PC-9 (cell line): ENCODE measurements at regions not wholly inside any gene's neighbourhood (a gene's known extent, or its start where the extent isn't known, plus 50 kb on each side); places are given as distances from the start of the nearest gene placed in this dataset.

Source experiments
- BruUV-seq: library from RNA; stranded (reverse); fragments of 400-500 nt; replicated peaks from 2 replicates; lab custom pipeline; 2021; lab: Mats Ljungman, UMichigan
- CTCF ChIA-PET: fragments of 300-600 bp; sonication (Branson Sonifier 250); formaldehyde crosslinking; loops from one replicate; lab custom pipeline; 2022; ENCODE audit warnings: antibody characterized with exemption; lab: Charles Lee
- POLR2A ChIA-PET: fragments of 300-600 bp; sonication (Branson Sonifier 250); formaldehyde crosslinking; loops from one replicate; lab custom pipeline; 2022; ENCODE audit warnings: antibody characterized with exemption; ENCODE audit not compliant: unreplicated experiment; lab: Charles Lee
- DNase-seq, 2 experiments: peaks; one replicate each; pipeline versions ENCODE4 v3.0.0 to v3.0.0-alpha.2; 2015 to 2022; ENCODE audit warnings: mixed read lengths in 1 of 2
- H2AFZ ChIP-seq: fragments of 200-600 bp; sonication (generic); 2 replicates; pipeline ENCODE4 v1.8.1; 2017; ENCODE audit warnings: antibody characterized with exemption
- H3F3A ChIP-seq: fragments of 200-600 bp; sonication (generic); 2 replicates; pipeline ENCODE4 v1.8.1; 2017; ENCODE audit warnings: antibody characterized with exemption, mild to moderate bottlenecking, low read depth; ENCODE audit not compliant: insufficient read depth
- H3K27ac ChIP-seq: fragments of 200-600 bp; sonication (generic); 2 replicates; pipeline ENCODE4 v1.6.1; 2016; ENCODE audit warnings: mixed run types
- H3K27me3 ChIP-seq: fragments of 200-600 bp; sonication (generic); 2 replicates; pipeline ENCODE4 v1.6.1; 2016; ENCODE audit warnings: low read depth, mixed run types; ENCODE audit not compliant: insufficient read depth
- H3K36me3 ChIP-seq: fragments of 200-600 bp; sonication (generic); 2 replicates; pipeline ENCODE4 v1.6.1; 2016; ENCODE audit warnings: low read depth, mixed run types
- H3K4me1 ChIP-seq: fragments of 200-600 bp; sonication (generic); replicated peaks from 2 replicates; pipeline ENCODE4 v1.6.1; 2016; ENCODE audit warnings: mixed run types; ENCODE audit not compliant: insufficient read depth
- H3K4me2 ChIP-seq: fragments of 200-600 bp; sonication (generic); 2 replicates; pipeline ENCODE4 v1.6.1; 2017; ENCODE audit warnings: mixed run types
- H3K4me3 ChIP-seq: fragments of 200-600 bp; sonication (generic); 2 replicates; pipeline ENCODE4 v1.6.1; 2016; ENCODE audit warnings: mixed run types
- H3K79me2 ChIP-seq: fragments of 200-600 bp; sonication (generic); 2 replicates; pipeline ENCODE4 v1.6.1; 2017; ENCODE audit warnings: low read depth, mixed run types
- H3K9me2 ChIP-seq: fragments of 200-600 bp; sonication (generic); 2 replicates; pipeline ENCODE4 v1.8.1; 2017; ENCODE audit warnings: mild to moderate bottlenecking; ENCODE audit not compliant: insufficient read depth
- H3K9me3 ChIP-seq: fragments of 200-600 bp; sonication (generic); 2 replicates; pipeline ENCODE4 v1.8.1; 2016; ENCODE audit warnings: low read depth; ENCODE audit not compliant: insufficient read depth
- H4K20me1 ChIP-seq: fragments of 200-600 bp; sonication (generic); 2 replicates; pipeline ENCODE4 v1.8.1; 2017; ENCODE audit not compliant: insufficient read depth
- CTCF ChIP-seq: fragments of 200-600 bp; sonication (generic); conservative IDR thresholded peaks from 2 replicates; pipeline ENCODE4 v1.6.1; 2017; ENCODE audit warnings: mixed run types, antibody characterized with exemption, mild to moderate bottlenecking, moderate library complexity
- EZH2 ChIP-seq: fragments of 200-600 bp; sonication (generic); IDR thresholded peaks from 2 replicates; pipeline ENCODE4 v1.8.0; 2017; ENCODE audit warnings: antibody characterized with exemption, low read depth
- intact Hi-C: fragments of 100-400 bp; cut with micrococcal nuclease; formaldehyde crosslinking; loops from one replicate; pipeline ENCODE4 v1.10.0; 2022; ENCODE audit not compliant: unreplicated experiment

DNA sequence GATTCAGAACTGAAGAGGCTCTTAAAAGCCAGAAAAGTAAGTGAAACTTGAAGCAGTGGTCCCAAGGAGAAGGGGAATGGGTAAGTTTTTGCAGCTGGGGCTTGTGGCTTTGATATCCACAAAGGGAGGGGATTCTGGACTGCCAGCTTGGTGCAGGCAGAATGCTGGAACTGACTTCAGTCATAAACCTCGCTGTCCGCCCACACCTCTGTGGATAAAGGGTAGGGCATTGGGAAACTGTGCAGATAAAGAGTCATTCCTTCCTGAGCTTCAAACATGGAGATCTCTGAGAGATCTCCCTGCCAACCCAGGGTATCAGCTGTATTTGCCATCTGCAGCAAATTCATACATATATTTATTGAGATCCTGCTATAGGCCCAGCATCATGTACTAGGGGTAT is 124.3 kb upstream of the OR9Q1 start:
- H3K4me2 ChIP-seq = no peak overlapping the region
- POLR2A ChIA-PET = no interaction called here

GRCh38 chr11:57900320-57900719 is 123.4 kb upstream of the OR9Q1 start:
- TF ChIP-seq EZH2 (no peak), CTCF (no peak)
- BruUV-seq = no TSS peak
- H2AFZ ChIP-seq = no peak overlapping the region
- intact Hi-C loops = no loop called here
- H3K9me3 ChIP-seq = no peaks in the 10 kb centered on the region
- H3K36me3 ChIP-seq = no peaks in the 10 kb centered on the region
- CTCF ChIA-PET = no interaction called here
- H3K4me3 ChIP-seq = no peak overlapping the region
- H3K79me2 ChIP-seq = no peaks in the 10 kb centered on the region
- no peaks in the 10 kb centered on the region for H4K20me1 ChIP-seq
- no peaks in the 10 kb centered on the region for H3K27me3 ChIP-seq
- H3K4me2 ChIP-seq = no peak overlapping the region
- H3K4me1 ChIP-seq = peaks cover 23% of the 10 kb centered on the region
- no peak overlapping the region for H3K27ac ChIP-seq
- POLR2A ChIA-PET = no interaction called here
- DNase-seq = peak in 1 of 2 experiments; percentile 52
- H3K9me2 ChIP-seq = no peaks in the 10 kb centered on the region
- H3F3A ChIP-seq = no peaks in the 10 kb centered on the region

More for the DNA sequence above, 124.3 kb upstream of the OR9Q1 start:
- no peaks in the 10 kb centered on the region for H3K36me3 ChIP-seq
- no peaks in the 10 kb centered on the region for H3K27me3 ChIP-seq
- no peaks in the 10 kb centered on the region for H4K20me1 ChIP-seq
- no peaks in the 10 kb centered on the region for H3F3A ChIP-seq
- no peak for DNase-seq
- H2AFZ ChIP-seq = no peak overlapping the region
- H3K27ac ChIP-seq = no peak overlapping the region
- H3K79me2 ChIP-seq = no peaks in the 10 kb centered on the region
- H3K9me2 ChIP-seq = no peaks in the 10 kb centered on the region
- H3K4me1 ChIP-seq = peaks cover 20% of the 10 kb centered on the region
- H3K9me3 ChIP-seq = no peaks in the 10 kb centered on the region
- CTCF ChIA-PET = no interaction called here
- intact Hi-C loops = no loop called here
- no peak overlapping the region for H3K4me3 ChIP-seq
- TF ChIP-seq EZH2 (no peak), CTCF (no peak)
- BruUV-seq = no TSS peak

DNA sequence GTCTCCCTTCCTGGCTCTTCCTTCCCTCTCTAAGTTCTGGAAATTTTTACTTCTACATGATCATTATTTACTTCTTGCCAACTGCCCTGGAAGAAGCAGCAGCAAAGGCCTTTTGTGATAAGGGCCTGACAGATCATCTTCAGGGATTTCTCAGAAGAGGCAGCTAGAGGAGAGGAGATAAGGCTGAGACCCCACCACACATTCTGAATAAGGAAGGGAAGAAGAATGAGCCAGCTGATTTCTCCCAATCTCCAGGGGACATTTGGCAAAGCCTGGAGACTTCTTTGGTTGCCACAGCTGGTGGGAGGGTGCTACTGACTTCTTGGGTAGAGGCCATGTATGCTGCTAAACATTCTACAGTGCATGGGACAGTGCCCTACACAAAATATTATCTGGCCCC is 122.4 kb upstream of the OR9Q1 start:
- Histone ChIP-seq H3K27ac (no peak overlapping the region), H4K20me1 (no peaks in the 10 kb centered on the region), H3K4me1 (peaks cover 23% of the 10 kb centered on the region), H3K4me2 (no peak overlapping the region), H2AFZ (no peak overlapping the region), H3K36me3 (no peaks in the 10 kb centered on the region), H3K4me3 (no peak overlapping the region), H3K27me3 (no peaks in the 10 kb centered on the region), H3K79me2 (no peaks in the 10 kb centered on the region), H3K9me3 (no peaks in the 10 kb centered on the region), H3K9me2 (no peaks in the 10 kb centered on the region), H3F3A (no peaks in the 10 kb centered on the region)
- DNase-seq = no peak
- TF ChIP-seq CTCF = no peak
- no peak for TF ChIP-seq EZH2
- intact Hi-C loops = no loop called here
- BruUV-seq = no TSS peak
- ChIA-PET CTCF (no interaction called here), POLR2A (no interaction called here)
